OCI-LY7 (cell line): ENCODE measurements at regions not wholly inside any gene's neighbourhood (a gene's known extent, or its start where the extent isn't known, plus 50 kb on each side); places are given as distances from the start of the nearest gene placed in this dataset.

Experiments used
- BruUV-seq: library from RNA; stranded (reverse); fragments of 400-500 nt; replicated peaks from 2 replicates; lab custom pipeline; 2021; lab: Mats Ljungman, UMichigan
- CTCF ChIA-PET: fragments of 300-600 bp; sonication (Branson Sonifier 250); formaldehyde crosslinking; loops from one replicate; lab custom pipeline; 2022; ENCODE audit warnings: antibody characterized with exemption; ENCODE audit not compliant: unreplicated experiment; lab: Charles Lee
- POLR2A ChIA-PET: fragments of 300-600 bp; sonication (Branson Sonifier 250); formaldehyde crosslinking; loops from one replicate; lab custom pipeline; 2022; ENCODE audit warnings: antibody characterized with exemption; lab: Charles Lee
- DNase-seq: peaks from one replicate; pipeline ENCODE4 v3.0.0-alpha.2; 2015; ENCODE audit warnings: low spot score
- H2AFZ ChIP-seq: fragments of 200-600 bp; sonication (generic), shearing (Covaris generic); 2 replicates; pipeline ENCODE4 v1.6.1; 2014; ENCODE audit warnings: mild to moderate bottlenecking, antibody characterized with exemption, low read length, moderate library complexity
- H3K27ac ChIP-seq: fragments of 200-600 bp; sonication (generic); 2 replicates; pipeline ENCODE4 v1.5.1; 2014; ENCODE audit warnings: mixed run types, low read depth, mild to moderate bottlenecking, moderate library complexity, low read length, inconsistent platforms; ENCODE audit not compliant: poor library complexity, severe bottlenecking
- H3K36me3 ChIP-seq: fragments of 200-600 bp; sonication (generic); 2 replicates; pipeline ENCODE4 v1.6.1; 2014; ENCODE audit warnings: mild to moderate bottlenecking, antibody characterized with exemption, low read length, moderate library complexity, mixed read lengths; ENCODE audit not compliant: insufficient read depth
- H3K4me1 ChIP-seq: fragments of 200-600 bp; sonication (generic); 2 replicates; pipeline ENCODE4 v1.5.1; 2014; ENCODE audit warnings: mild to moderate bottlenecking, low read length; ENCODE audit not compliant: insufficient read depth, poor library complexity, severe bottlenecking
- H3K4me2 ChIP-seq: fragments of 200-600 bp; sonication (generic); 2 replicates; pipeline ENCODE4 v1.6.1; 2014; ENCODE audit warnings: mild to moderate bottlenecking, low read length
- H3K4me3 ChIP-seq: fragments of 200-600 bp; sonication (generic); 2 replicates; pipeline ENCODE4 v1.5.1; 2014; ENCODE audit warnings: mild to moderate bottlenecking, low read depth, low read length; ENCODE audit not compliant: poor library complexity, severe bottlenecking
- H3K79me2 ChIP-seq: fragments of 200-600 bp; sonication (generic); 2 replicates; pipeline ENCODE4 v1.6.1; 2016; ENCODE audit warnings: low read depth, mild to moderate bottlenecking, low read length, moderate library complexity, mixed read lengths; ENCODE audit not compliant: insufficient read depth
- H3K9me2 ChIP-seq: fragments of 200-600 bp; sonication (generic); 2 replicates; pipeline ENCODE4 v1.6.1; 2016; ENCODE audit warnings: mild to moderate bottlenecking, low read length, mixed read lengths; ENCODE audit not compliant: insufficient read depth
- H3K9me3 ChIP-seq: fragments of 200-600 bp; sonication (generic); 2 replicates; pipeline ENCODE4 v1.6.1; 2014; ENCODE audit warnings: mild to moderate bottlenecking, mixed run types, low read length, mixed read lengths
- H4K20me1 ChIP-seq: fragments of 200-600 bp; sonication (generic); 2 replicates; pipeline ENCODE4 v1.6.1; 2014; ENCODE audit warnings: mild to moderate bottlenecking, antibody characterized with exemption, low read length, moderate library complexity, mixed read lengths; ENCODE audit not compliant: insufficient read depth
- CTCF ChIP-seq: fragments of 200-600 bp; sonication (generic); conservative IDR thresholded peaks from 2 replicates; pipeline ENCODE4 v1.5.1; 2014; ENCODE audit warnings: mild to moderate bottlenecking, antibody characterized with exemption, low read length, moderate library complexity, mixed read lengths
- EZH2phosphoT487 ChIP-seq: fragments of 200-600 bp; sonication (generic); IDR thresholded peaks from 2 replicates; pipeline ENCODE4 v1.6.1; 2018; ENCODE audit warnings: low read depth, borderline replicate concordance, mild to moderate bottlenecking, mixed run types, antibody characterized with exemption, low read length, moderate library complexity, mixed read lengths
- intact Hi-C: fragments of 100-400 bp; cut with micrococcal nuclease; formaldehyde crosslinking; loops from one replicate; pipeline ENCODE4 v1.10.0; 2022; ENCODE audit not compliant: unreplicated experiment

GRCh38 chr7:54337466-54337865 is 204.7 kb upstream of the VSTM2A start:
- no peak for DNase-seq
- H3K4me2 ChIP-seq, result no peak overlapping the region
- no peaks in the 10 kb centered on the region for H3K4me1 ChIP-seq
- ChIA-PET CTCF (no interaction called here), POLR2A (no interaction called here)
- no peak overlapping the region for H3K4me3 ChIP-seq
- H3K9me2 ChIP-seq, result no peaks in the 10 kb centered on the region
- H3K9me3 ChIP-seq, result no peaks in the 10 kb centered on the region
- no peaks in the 10 kb centered on the region for H3K79me2 ChIP-seq
- no peaks in the 10 kb centered on the region for H4K20me1 ChIP-seq
- intact Hi-C loops, result loop anchor here (10.0 kb wide), 1 partner anchor 103 kb away; no protein-coding TSS in a partner anchor
- H3K27ac ChIP-seq, result no peak overlapping the region
- H3K36me3 ChIP-seq, result no peaks in the 10 kb centered on the region
- H2AFZ ChIP-seq, result no peak overlapping the region
- no TSS peak for BruUV-seq
- no peak for TF ChIP-seq EZH2phosphoT487
- TF ChIP-seq CTCF, result no peak

GRCh38 chr7:54338319-54338718 is 203.9 kb upstream of the VSTM2A start:
- H3K36me3 ChIP-seq, result no peaks in the 10 kb centered on the region
- H3K4me3 ChIP-seq, result no peak overlapping the region
- CTCF ChIA-PET, result no interaction called here
- H2AFZ ChIP-seq, result no peak overlapping the region
- TF ChIP-seq CTCF, result no peak
- TF ChIP-seq EZH2phosphoT487, result no peak
- intact Hi-C loops, result loop anchor here (10.0 kb wide), 1 partner anchor 104 kb away; no protein-coding TSS in a partner anchor
- no peaks in the 10 kb centered on the region for H3K79me2 ChIP-seq
- BruUV-seq, result no TSS peak
- POLR2A ChIA-PET, result no interaction called here
- H3K27ac ChIP-seq, result no peak overlapping the region
- no peaks in the 10 kb centered on the region for H3K4me1 ChIP-seq
- H3K9me3 ChIP-seq, result no peaks in the 10 kb centered on the region
- no peaks in the 10 kb centered on the region for H4K20me1 ChIP-seq
- H3K9me2 ChIP-seq, result no peaks in the 10 kb centered on the region
- H3K4me2 ChIP-seq, result no peak overlapping the region
- DNase-seq, result no peak

GRCh38 chr7:54339073-54339472 is 203.1 kb upstream of the VSTM2A start:
- Histone ChIP-seq H3K79me2 (no peaks in the 10 kb centered on the region), H3K4me2 (no peak overlapping the region), H3K9me3 (no peaks in the 10 kb centered on the region), H3K4me3 (no peak overlapping the region), H4K20me1 (no peaks in the 10 kb centered on the region), H2AFZ (no peak overlapping the region), H3K36me3 (no peaks in the 10 kb centered on the region), H3K4me1 (no peaks in the 10 kb centered on the region), H3K27ac (no peak overlapping the region), H3K9me2 (no peaks in the 10 kb centered on the region)
- BruUV-seq, result no TSS peak
- intact Hi-C loops, result loop anchor here (10.0 kb wide), 1 partner anchor 104 kb away; no protein-coding TSS in a partner anchor
- CTCF ChIA-PET, result no interaction called here
- TF ChIP-seq EZH2phosphoT487 (no peak), CTCF (no peak)
- POLR2A ChIA-PET, result no interaction called here
- DNase-seq, result no peak
